SW480 (cell line): ENCODE measurements at regions not wholly inside any gene's neighbourhood (a gene's known extent, or its start where the extent isn't known, plus 50 kb on each side); places are given as distances from the start of the nearest gene placed in this dataset.

Source experiments
- DNase-seq: peaks from one replicate; pipeline ENCODE4 v3.0.0-alpha.2; 2016; ENCODE audit warnings: low spot score

- DNase-seq = no peak
These were observed 1005.8 kb downstream of the PCDH18 start for GRCh38 chr4:136526517-136526916.

- DNase-seq = no peak
These were observed 1008.3 kb downstream of the PCDH18 start for GRCh38 chr4:136524039-136524438.

- DNase-seq = no peak
These were observed 1015.9 kb downstream of the PCDH18 start for GRCh38 chr4:136516371-136516770.

- DNase-seq = no peak
These were observed 1027.3 kb downstream of the PCDH18 start for GRCh38 chr4:136505020-136505419.

- no peak for DNase-seq
These were observed 1036.4 kb downstream of the PCDH18 start for GRCh38 chr4:136495851-136496250.

- no peak for DNase-seq
These were observed 1037.2 kb downstream of the PCDH18 start for GRCh38 chr4:136495076-136495475.

- no peak for DNase-seq
These were observed 1043.2 kb downstream of the PCDH18 start for GRCh38 chr4:136489101-136489500.

- DNase-seq = no peak
These were observed 1047.3 kb downstream of the PCDH18 start for GRCh38 chr4:136484996-136485395.

- no peak for DNase-seq
These were observed 1055.5 kb downstream of the PCDH18 start for GRCh38 chr4:136476753-136477152.

GRCh38 chr4:136471051-136471450 is 1061.2 kb downstream of the PCDH18 start:
- no peak for DNase-seq

GRCh38 chr4:136465691-136466090 is 1066.6 kb downstream of the PCDH18 start:
- no peak for DNase-seq

- no peak for DNase-seq
These were observed 1068.4 kb downstream of the PCDH18 start for GRCh38 chr4:136463941-136464340.

GRCh38 chr4:136461533-136461932 is 1070.8 kb downstream of the PCDH18 start:
- no peak for DNase-seq

- no peak for DNase-seq
These were observed 1074.0 kb downstream of the PCDH18 start for GRCh38 chr4:136458326-136458725.

- no peak for DNase-seq
These were observed 1074.7 kb downstream of the PCDH18 start for GRCh38 chr4:136457577-136457976.

GRCh38 chr4:136457004-136457403 is 1075.3 kb downstream of the PCDH18 start:
- DNase-seq = no peak

- no peak for DNase-seq
These were observed 1089.3 kb downstream of the PCDH18 start for GRCh38 chr4:136443006-136443405.

GRCh38 chr4:136442447-136442846 is 1089.8 kb downstream of the PCDH18 start:
- no peak for DNase-seq

GRCh38 chr4:136441629-136442282 is 1090.5 kb downstream of the PCDH18 start:
- DNase-seq = no peak

- DNase-seq = no peak
These were observed 1093.6 kb downstream of the PCDH18 start for GRCh38 chr4:136438645-136439044.

- no peak for DNase-seq
These were observed 1108.2 kb downstream of the PCDH18 start for GRCh38 chr4:136424052-136424451.

- DNase-seq = no peak
These were observed 1117.3 kb downstream of the PCDH18 start for GRCh38 chr4:136414981-136415380.

GRCh38 chr4:136412708-136413107 is 1119.6 kb downstream of the PCDH18 start:
- no peak for DNase-seq

GRCh38 chr4:136400829-136401228 is 1131.5 kb downstream of the PCDH18 start:
- no peak for DNase-seq
